HCEC 1CT (cell line): ENCODE measurements at regions not wholly inside any gene's neighbourhood (a gene's known extent, or its start where the extent isn't known, plus 50 kb on each side); places are given as distances from the start of the nearest gene placed in this dataset.
"Not testable (repeated sequence)": the region's sequence is repeated elsewhere in the genome, so short reads cannot be mapped to it uniquely, and the experiment has no call there.

Experiments used
- DNase-seq: peaks from one replicate; pipeline ENCODE4 v3.0.0-alpha.2; 2017

DNA sequence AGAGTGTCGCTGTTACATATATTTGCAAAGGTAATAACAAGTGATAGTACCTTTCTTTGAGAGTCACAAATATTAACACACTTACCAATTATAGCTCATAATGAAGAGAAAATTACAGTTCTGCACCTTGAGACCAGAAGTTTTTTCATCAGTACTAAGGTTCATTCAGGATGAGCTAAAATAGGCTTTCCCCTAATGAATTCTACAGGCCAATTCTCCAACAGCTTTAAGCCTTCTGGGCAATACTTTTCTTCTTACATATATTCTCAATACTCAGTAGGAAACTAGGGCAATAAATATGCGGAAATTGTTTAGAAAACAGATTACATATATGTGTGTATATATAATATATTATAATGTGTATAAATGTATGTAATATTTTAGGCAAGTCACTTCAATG is 2672.8 kb upstream of the PCDH20 start:
- DNase-seq = no peak

DNA sequence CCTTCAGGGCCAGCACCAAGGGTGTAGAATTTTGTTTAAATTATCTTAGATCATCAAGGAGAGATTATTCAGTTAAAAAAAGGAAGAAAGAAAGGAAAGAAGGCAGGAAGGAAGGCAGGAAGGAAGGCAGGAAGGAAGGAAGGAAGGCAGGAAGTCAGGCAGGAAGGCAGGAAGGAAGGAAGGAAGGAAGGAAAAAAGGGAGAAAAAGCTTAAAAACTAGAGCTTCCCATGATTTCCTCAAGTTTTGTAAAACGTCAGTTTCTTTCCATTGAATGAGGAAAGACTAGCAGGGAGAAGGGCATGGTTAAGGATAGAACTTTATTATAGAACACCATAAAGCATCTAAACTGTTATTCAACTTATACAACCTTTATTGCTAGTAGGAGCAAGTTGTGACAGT is 2672.0 kb upstream of the PCDH20 start:
- no peak for DNase-seq

DNA sequence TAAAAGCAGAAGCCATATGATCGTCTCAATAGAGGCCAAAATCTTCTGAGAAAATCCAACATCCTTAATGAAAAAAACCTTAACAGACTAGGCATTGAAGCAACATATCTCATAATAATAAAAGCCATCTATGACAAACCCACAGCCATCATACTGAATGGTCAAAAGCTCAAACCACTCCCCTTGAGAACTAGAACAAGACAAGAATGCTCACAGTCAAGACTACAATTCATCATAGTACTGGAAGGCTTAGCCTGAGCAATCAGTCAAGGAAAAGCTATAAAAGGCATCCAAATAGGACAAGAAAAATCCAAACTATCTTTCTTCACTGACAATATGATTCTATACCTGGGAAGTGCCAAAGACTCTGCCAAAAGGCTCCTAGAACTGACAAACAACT is 2668.2 kb upstream of the PCDH20 start:
- no peak for DNase-seq

DNA sequence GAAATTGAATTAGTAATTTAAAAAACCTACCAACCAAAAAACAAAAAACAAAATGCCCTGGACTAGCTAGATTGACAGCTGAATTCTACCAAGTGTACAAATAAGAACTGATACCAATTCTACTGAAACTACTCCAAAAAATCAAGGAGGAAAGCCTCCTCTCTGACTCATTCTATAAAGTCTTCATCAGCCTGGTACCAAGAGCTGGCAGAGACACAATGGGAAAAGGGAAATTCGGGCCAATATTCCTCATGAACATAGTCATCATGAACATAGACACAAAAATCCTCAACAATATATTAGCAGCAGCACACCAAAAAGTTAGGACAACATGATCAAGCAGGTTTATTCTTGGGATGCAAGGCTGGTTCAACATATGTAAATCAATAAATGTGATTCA is 2667.7 kb upstream of the PCDH20 start:
- DNase-seq = no peak

DNA sequence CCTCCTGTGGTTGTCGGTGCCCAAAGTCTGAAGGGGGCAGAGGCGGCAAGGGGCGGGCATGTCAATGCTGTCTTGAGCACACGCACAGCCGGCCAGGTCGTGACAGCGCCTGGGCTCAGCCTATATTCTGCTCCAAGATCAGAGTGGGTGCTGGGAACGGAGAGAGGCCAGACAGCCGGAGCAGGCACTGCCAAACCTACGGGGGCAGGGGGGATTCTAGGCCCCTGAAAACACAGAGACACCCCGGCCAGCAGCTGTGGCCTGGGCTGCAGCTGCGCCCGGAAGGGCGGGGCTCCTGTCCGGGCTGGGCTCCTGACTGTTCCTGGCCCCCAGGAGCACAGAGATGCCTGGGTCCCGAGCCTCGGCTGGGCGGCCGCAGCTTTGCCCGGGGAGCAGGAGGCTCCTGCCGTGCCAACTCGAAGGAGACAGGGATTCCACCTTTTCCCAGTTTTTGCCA is 2662.9 kb upstream of the PCDH20 start:
- no peak for DNase-seq

DNA sequence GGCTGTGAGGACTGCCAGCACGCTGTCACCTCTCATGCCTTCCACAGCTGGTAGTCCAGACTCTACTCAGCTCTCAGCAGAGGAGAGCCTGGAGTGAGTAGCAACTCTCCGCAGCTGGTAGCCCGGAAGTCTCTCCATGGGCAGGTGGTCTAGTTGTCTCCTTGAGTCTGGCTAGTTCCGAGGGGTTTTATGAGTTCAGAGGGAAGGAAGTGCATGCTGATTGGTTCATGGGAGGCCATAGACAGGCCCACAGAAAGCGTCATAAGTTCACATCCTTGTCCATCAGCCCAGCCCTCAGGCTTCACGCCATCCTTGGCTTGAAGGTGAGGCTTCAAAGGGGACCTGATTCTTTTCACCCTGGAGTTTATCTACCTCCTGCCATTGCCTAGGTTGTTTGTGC is 2662.4 kb upstream of the PCDH20 start:
- DNase-seq = no peak

DNA sequence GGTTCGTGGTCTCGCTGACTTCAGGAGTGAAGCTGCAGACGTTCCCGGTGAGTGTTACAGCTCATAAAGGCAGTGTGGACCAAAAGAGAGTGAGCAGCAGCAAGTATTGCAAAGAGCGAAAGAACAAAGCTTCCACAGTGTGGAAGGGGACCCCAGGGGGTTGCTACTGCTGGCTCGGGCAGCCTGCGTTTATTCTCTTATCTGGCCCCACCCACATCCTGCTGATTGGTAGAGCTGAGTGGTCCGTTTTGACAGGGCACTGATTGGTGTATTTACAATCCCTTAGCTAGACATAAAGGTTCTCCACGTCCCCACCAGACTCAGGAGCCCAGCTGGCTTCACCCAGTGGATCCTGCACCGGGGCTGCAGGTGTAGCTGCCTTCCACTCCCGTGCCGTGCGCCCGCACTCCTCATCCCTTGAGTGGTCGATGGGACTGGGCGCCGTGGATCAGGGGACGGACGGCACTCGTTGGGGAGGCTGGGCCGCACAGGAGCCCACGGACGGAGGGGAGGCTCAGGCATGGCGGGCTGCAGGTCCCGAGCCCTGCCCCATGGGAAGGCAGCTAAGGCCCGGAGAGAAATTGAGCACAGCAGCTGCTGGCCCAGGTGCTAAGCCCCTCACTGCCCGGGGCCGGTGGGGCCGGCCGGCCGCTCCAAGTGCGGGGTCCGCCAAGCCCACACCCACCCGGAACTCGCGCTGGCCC is 2661.6 kb upstream of the PCDH20 start:
- DNase-seq = not testable (repeated sequence)

DNA sequence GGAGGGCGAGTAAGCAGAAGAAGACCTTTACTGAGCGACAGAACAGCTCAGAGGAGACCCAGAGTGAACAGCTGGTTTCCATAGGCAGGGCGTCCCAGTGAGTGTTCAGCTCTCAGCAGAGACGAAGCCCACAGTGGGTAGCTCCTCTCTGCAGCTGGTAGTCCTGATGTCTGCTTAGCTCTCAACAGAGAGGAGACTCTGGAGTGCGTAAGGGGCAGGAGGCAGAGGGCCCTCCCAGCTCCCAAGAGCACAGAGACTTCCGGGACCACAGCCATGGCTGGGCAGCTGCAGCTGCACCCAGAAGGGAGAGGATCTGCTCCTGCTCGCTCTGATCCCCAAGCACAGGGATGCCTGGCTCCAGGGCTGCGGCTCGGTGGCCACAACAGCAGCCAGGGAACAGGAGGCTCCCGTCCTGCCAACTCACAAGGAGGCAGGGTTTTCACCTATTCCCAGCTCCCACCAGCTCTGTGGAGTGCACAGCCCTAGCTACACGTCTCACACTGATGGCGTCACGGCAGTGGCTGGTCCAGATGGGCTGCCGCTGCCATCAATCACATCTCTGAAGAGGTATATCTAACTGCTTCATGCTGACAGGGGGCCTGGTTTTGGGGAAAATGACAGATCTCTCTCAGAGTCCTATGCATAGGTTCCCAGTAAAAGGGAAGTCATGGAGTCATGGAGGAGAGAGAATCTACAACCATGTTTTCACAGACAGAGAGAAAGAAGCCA is 2660.1 kb upstream of the PCDH20 start:
- no peak for DNase-seq

DNA sequence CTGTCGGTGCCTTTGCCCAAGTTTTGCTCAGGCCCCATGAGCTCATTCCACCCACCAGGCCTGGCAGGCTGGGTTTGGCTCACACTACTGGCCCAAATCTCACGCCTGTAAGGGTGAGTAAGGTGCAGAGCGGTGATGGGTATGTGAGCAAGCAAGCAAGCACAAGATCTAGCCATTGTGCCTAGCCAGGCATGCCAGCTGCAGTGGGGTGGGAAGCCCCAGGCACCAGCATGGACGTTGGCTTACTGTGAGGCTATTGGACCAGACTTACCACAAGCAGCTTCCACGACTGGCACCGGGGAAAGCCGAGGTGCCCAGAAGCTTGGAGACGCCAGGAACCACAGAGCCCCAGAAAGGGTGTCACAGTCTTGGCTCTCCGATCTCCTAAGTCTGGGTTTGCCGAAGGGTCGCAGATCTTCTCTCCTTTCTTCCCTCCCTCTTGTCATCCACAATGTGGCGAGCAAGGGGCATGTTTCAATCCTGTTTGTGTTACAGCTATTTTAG is 2659.4 kb upstream of the PCDH20 start:
- no peak for DNase-seq

DNA sequence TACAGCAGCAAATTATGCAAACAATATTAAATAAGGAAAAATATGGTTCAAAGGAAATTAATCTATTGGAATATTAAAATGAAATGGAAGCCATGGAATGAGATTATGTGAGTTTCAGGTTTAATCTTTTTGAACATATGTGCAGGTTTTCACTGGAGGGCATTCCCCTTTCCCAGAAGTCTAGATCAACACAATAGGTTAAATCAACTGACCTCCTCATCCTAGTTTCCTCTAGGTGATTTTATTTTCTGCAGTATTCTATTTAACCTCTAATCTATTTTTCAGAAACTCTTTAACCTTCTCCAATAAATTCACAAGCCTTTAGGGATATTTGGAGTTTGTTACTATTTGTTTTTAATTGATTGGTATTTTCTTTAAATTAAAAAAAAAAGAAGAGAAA is 2657.6 kb upstream of the PCDH20 start:
- no peak for DNase-seq

DNA sequence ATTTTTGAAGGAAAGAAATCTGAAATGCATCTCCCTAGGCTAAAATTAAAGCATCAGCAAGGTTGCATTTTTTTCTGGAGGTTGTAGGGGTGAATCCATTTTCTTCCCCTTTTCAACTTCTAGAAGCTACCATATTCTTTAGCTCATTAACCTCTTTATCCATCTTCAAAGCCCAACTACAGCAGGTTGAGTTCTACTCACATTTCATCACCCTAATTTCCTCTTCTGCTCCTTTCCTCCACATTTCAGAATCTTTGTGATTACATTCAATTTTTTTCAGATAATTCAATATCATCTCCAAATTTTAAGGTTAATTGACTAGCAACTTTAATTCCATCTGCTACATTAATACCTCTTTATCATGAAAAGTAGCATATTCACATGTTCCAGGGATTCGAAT is 2655.7 kb upstream of the PCDH20 start:
- DNase-seq = no peak

DNA sequence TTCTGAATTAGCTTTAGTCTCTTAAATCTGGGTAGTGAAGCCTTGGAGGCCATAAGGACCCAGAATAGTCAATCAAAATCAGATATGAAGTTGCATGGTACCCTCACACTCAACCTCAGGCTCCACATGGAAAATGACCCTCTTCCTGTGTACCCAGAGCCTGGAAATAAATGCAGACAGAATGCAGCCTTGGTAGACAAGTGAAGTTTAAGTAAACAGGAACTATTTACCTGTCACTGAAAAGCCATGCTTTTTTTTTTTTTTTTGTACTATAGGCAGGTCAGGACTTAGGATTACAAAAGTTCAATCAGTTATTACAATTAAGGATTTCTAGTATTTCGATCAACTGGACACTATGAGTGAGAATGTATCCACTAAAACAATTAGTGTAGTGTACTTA is 2654.2 kb upstream of the PCDH20 start:
- no peak for DNase-seq

DNA sequence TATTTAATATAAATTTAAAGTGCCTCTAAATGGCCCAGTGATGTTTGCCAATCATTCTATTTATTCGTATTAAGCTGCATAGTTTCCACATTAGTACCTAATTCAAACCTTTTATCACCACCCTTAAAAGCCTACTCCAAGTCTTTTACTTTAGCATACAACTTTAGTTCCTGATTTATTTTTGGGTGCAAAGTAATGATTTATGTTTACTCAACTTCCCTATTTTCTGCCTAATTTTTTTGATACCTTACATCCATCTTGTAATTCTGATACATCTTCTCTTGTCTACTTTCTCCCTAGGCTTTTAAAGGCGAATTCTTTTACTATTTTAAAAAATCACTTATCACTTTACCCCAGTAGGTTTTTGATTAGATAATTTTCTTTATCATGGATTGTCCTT is 2651.1 kb upstream of the PCDH20 start:
- DNase-seq = no peak

DNA sequence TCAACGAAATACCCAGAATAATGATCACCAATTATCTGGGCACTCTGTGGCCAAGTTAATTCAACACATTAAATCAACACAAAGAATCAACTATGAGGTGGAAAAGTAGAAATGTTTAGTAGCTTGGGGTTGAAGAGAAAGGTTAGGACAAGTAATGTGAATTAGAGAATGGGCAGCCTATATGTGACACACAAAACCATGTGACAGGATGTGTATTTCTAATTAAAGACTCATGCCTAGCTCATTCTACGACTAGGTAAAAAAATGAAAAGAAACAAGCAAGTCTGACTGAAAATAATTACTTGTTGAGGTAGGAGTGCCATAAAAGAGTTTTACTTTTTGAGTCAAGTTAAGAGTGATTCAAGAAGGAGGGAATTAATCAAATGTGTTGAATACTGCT is 2646.0 kb upstream of the PCDH20 start:
- no peak for DNase-seq

DNA sequence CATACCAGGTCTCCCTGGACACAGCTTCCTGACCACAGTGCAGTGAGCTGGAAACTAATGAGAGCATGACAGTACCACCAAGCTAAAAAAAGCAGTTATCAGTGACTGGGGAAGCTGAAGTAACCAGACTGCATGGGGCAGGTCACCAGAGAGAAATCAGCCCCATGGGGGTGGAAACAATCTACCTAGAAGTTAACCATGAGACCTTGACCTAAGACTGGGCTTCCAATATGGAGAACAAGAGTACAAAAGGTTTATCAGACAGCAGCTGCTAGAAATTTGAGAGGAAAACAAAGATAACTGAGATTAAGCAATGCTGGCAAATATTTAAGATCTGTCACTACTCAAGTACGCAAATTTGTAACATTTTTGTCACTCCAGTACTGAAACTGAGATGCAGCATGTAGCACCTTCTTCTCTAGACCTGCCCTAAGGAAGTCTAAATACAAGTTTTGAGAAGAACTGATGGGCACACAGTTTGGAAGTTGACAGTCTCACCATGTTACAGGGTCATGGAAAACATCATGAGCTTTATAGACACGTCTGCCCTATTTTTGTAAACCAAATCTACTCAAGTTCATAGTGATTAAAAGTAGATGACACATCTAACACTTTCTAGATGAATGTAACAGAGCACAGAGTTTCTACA is 2641.8 kb upstream of the PCDH20 start:
- DNase-seq = no peak

DNA sequence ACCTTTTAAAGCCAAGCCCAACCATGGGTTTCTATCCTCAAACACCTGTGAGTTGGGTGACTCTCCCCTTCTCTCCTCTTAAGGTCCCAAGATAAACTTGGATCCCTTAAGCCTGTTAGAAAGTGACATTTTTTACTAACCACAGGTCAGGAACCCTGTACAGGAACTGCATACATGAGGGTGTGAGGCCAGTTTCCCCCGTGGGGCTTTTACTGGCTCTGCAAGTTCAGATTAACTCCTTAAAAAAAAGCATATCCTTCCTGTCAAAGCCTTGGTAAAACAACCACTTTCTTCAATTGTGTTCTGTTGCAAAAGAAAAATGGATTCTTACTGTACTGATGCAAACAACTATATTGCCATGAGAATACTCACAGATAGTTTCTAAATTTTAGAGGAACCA is 2638.7 kb upstream of the PCDH20 start:
- DNase-seq = no peak

DNA sequence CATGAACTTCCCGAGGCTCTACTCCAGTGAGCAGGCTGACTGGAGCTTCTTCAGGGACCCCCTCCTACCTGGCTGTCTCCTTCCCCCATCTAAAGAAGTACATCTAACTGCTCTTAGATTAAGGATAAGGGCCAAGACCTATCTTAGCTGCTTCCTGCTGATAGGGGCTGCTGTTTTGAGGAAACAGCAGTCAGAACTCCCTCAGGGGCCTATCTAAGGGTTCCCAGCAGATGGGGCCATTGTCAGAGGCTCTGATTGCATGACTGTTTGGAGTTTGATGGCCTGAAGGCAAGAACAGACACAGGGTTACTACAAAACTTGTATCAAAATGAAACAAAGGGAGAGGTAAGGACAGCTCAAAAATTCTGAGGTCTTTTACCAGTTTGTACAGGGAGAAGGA is 2636.9 kb upstream of the PCDH20 start:
- DNase-seq = no peak

DNA sequence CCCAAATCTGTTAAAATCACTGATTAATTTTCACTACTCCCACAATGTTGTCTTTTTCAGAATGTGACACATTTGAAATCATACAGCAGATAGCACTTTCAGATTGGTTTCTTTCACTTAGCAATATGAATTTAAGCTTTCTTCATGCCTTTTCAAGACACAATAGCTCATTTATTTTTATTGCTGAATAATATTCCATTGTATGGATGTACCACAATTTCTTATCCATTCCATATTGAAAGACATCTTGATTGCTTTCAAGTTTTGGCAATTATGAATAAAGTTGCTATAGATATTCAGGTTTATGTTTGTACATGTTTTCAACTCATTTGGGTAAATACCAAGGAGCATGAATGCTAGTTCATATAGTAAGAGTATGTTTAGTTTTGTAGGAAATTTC is 2635.6 kb upstream of the PCDH20 start:
- DNase-seq = no peak

DNA sequence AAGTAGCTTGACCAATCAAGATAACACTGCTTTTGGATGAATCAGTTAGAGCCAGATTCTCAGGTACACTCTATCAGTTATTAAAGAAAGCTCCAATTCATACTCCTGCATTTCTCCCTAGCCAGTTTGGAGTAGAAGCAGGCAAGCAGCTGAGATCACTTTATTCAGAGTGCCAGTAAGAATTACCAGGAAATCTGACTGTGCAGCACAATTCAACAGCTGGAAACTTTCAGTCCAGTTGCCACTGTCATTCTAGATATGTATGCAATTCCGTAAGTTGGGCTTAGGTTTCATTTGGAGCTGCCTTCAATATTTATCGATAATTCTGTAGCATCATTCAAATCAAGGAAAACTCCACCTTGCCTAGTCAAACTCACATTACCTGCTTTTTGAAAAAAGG is 2625.6 kb upstream of the PCDH20 start:
- no peak for DNase-seq

DNA sequence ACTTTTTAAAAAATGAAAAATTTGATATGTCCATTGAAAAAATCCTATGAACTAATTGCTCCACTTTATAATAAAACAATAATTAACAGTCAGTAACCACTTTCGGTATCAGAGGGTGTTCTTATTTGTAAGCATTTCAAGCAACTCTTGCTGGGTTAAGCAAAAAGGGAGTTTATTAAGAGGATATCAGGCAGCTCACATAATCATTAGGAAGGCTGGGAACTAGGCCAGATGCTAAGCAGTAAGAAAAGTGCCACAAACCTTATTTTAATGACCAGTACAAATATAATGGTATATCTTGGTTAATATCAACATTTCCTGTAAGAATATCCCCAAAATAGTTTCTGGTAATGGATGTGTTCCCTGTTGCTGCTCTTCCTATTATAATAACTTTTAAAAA is 2618.3 kb upstream of the PCDH20 start:
- no peak for DNase-seq

DNA sequence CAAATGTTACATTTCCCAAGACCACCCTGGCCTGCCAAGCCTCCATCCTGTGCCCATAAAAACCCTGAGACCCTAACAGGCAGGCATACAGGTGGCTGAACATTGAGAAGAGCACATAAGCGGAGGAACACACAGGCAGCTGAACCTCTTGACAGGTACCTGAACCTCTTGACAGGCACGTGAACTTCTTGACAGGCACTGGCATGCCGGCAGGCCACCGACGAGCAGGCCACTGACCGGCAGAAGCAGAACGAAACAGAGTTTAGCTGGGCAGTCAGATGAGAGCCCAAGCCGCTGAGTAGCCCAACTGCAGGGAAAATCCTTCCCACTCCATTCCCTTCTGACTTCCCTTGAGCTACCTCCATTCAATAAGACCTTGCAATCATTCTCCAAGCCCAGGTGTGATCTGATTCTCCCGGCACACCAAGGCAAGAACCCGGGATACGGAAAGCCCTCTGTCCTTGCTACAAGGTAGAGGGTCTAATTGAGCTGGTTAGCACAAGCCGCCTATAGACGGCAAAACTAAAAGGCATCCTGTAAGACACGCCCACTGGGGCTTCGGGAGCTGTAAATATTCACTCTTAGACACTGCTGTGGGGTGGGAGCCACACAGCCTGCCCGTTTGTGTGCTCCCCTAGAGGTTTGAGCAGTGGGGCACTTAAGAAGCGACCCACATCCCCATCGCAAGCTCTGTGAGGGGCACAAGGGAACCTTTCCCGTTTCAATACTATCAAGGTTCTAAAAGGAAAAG is 2613.9 kb upstream of the PCDH20 start:
- DNase-seq = no peak

DNA sequence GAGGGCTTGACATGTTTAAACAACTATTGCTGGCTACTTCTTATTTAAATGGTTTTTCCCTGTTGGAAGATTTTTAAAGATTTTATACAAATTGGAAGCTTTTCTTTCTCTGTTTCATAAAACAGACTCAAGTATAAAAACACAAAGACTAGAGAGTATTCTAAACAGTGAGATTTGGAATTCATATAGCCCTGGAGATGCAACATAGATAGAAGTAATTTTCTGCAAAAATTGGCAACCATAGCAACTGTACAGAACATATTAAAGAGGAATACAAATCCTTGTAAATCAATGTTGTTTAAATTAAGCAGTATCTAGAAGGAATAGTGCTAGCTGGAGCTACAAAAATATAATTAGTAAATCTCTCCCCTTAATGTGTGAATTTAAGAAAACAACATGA is 2612.9 kb upstream of the PCDH20 start:
- no peak for DNase-seq

DNA sequence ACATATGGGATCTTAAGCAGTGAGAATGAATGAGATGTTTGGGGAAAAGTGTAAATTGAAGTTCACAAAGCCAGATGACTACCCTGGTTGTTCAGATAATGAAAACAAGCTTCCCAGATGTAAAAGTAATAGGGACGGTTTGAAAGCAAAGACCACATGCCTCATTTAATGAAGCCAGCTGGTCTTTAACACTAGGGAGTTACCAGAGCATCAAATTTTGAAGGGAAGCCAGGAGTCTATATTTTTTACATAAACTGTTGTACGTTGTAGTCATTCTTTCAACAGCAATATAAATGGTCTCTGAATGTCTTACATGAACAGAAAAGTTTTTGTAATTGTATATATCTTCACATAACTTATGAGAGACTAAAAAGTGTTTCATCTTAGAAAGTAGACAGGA is 2604.5 kb upstream of the PCDH20 start:
- no peak for DNase-seq
